H9 (cell line): ENCODE measurements at regions not wholly inside any gene's neighbourhood (a gene's known extent, or its start where the extent isn't known, plus 50 kb on each side); places are given as distances from the start of the nearest gene placed in this dataset.

Experiments used
- DNase-seq: peaks from one replicate; pipeline ENCODE4 v3.0.0-alpha.2; 2017
- H2AFZ ChIP-seq: one replicate; pipeline ENCODE4 v1.6.1; 2013; ENCODE audit warnings: mild to moderate bottlenecking, low read length, control low read depth, moderate library complexity
- H2AK5ac ChIP-seq: 2 replicates; pipeline ENCODE4 v1.6.1; 2013; ENCODE audit warnings: low read length, control low read depth, mixed read lengths; ENCODE audit not compliant: insufficient read length
- H2BK120ac ChIP-seq: one replicate; pipeline ENCODE4 v1.6.1; 2013; ENCODE audit warnings: low read depth, mild to moderate bottlenecking, low read length, control low read depth, inconsistent platforms; ENCODE audit not compliant: poor library complexity, severe bottlenecking
- H2BK12ac ChIP-seq: 2 replicates; pipeline ENCODE4 v1.6.1; 2013; ENCODE audit warnings: low read length, control low read depth, mixed read lengths, low read depth; ENCODE audit not compliant: insufficient read length
- H2BK15ac ChIP-seq: 2 replicates; pipeline ENCODE4 v1.6.1; 2013; ENCODE audit warnings: low read depth, low read length, control low read depth
- H2BK20ac ChIP-seq: one replicate; pipeline ENCODE4 v1.6.1; 2013; ENCODE audit warnings: low read depth, mild to moderate bottlenecking, low read length, control low read depth, inconsistent platforms; ENCODE audit not compliant: poor library complexity, severe bottlenecking
- H2BK5ac ChIP-seq: 2 replicates; pipeline ENCODE4 v1.6.1; 2013; ENCODE audit warnings: low read length, control low read depth, mixed read lengths; ENCODE audit not compliant: insufficient read length
- H3K14ac ChIP-seq: 2 replicates; pipeline ENCODE4 v1.6.1; 2013; ENCODE audit warnings: low read length, control low read depth; ENCODE audit not compliant: insufficient read depth
- H3K18ac ChIP-seq: 2 replicates; pipeline ENCODE4 v1.6.1; 2013; ENCODE audit warnings: low read depth, mild to moderate bottlenecking, mixed read lengths, low read length, control low read depth; ENCODE audit not compliant: insufficient read length
- H3K23ac ChIP-seq: 2 replicates; pipeline ENCODE4 v1.6.1; 2013; ENCODE audit warnings: low read length, control low read depth, mixed read lengths, low read depth; ENCODE audit not compliant: insufficient read length
- H3K23me2 ChIP-seq: 2 replicates; pipeline ENCODE4 v1.6.1; 2013; ENCODE audit warnings: low read depth, mild to moderate bottlenecking, mixed read lengths, low read length, control low read depth; ENCODE audit not compliant: insufficient read length, poor library complexity, severe bottlenecking
- H3K27ac ChIP-seq: 2 replicates; pipeline ENCODE4 v1.5.1; 2013; ENCODE audit warnings: low read length, control low read depth, mixed read lengths, low read depth; ENCODE audit not compliant: insufficient read length
- H3K27me3 ChIP-seq: 2 replicates; pipeline ENCODE4 v1.6.1; 2013; ENCODE audit warnings: low read length, control low read depth, inconsistent platforms; ENCODE audit not compliant: insufficient read depth
- H3K4ac ChIP-seq: 2 replicates; pipeline ENCODE4 v1.6.1; 2013; ENCODE audit warnings: low read depth, mild to moderate bottlenecking, control low read depth, inconsistent platforms, low read length, moderate library complexity
- H3K4me1 ChIP-seq: 2 replicates; pipeline ENCODE4 v1.6.1; 2013; ENCODE audit warnings: low read length, control low read depth, inconsistent platforms; ENCODE audit not compliant: insufficient read depth
- H3K4me2 ChIP-seq: 2 replicates; pipeline ENCODE4 v1.6.1; 2013; ENCODE audit warnings: low read length, control low read depth, mixed read lengths; ENCODE audit not compliant: insufficient read length, insufficient read depth
- H3K56ac ChIP-seq: 2 replicates; pipeline ENCODE4 v1.6.1; 2013; ENCODE audit warnings: low read depth, mild to moderate bottlenecking, mixed read lengths, low read length, control low read depth; ENCODE audit not compliant: insufficient read length
- H3K79me1 ChIP-seq: 2 replicates; pipeline ENCODE4 v1.6.1; 2013; ENCODE audit warnings: low read depth, mild to moderate bottlenecking, moderate library complexity, low read length, control low read depth, inconsistent platforms; ENCODE audit not compliant: insufficient read depth, poor library complexity, severe bottlenecking
- H3K79me2 ChIP-seq: 2 replicates; pipeline ENCODE4 v1.6.1; 2013; ENCODE audit warnings: low read length, control low read depth, inconsistent platforms; ENCODE audit not compliant: insufficient read depth
- H3K9ac ChIP-seq: 2 replicates; pipeline ENCODE4 v1.6.1; 2013; ENCODE audit warnings: low read length, control low read depth, mixed read lengths; ENCODE audit not compliant: insufficient read length; ENCODE audit errors: extremely low read depth
- H3K9me3 ChIP-seq: one replicate; pipeline ENCODE4 v1.6.1; 2013; ENCODE audit warnings: low read depth, low read length, inconsistent platforms; ENCODE audit not compliant: control insufficient read depth
- H3T11ph ChIP-seq: one replicate; pipeline ENCODE4 v1.6.1; 2013; ENCODE audit warnings: mild to moderate bottlenecking, low read length, control low read depth, inconsistent platforms
- H4K20me1 ChIP-seq: one replicate; pipeline ENCODE4 v1.6.1; 2013; ENCODE audit not compliant: control insufficient read depth, insufficient read length, insufficient read depth
- H4K5ac ChIP-seq: 2 replicates; pipeline ENCODE4 v1.6.1; 2013; ENCODE audit warnings: low read depth, mild to moderate bottlenecking, mixed read lengths, low read length, control low read depth; ENCODE audit not compliant: insufficient read length
- H4K8ac ChIP-seq: replicated peaks from 2 replicates; pipeline ENCODE4 v1.6.1; 2013; ENCODE audit warnings: low read length, control low read depth, mixed read lengths, low read depth; ENCODE audit not compliant: insufficient read length
- H4K91ac ChIP-seq: 2 replicates; pipeline ENCODE4 v1.6.1; 2013; ENCODE audit warnings: low read depth, mild to moderate bottlenecking, moderate library complexity, mixed read lengths, low read length, control low read depth; ENCODE audit not compliant: insufficient read length
- H3K27ac Mint-ChIP-seq, 3 experiments: 2 replicates in 2 of 3; 3 replicates in 1 of 3; pipeline ENCODE4 v1.8.0; 2020 to 2021; ENCODE audit warnings: mixed read lengths in 3 of 3, mild to moderate bottlenecking in 1 of 3, moderate library complexity in 1 of 3
- H3K27me3 Mint-ChIP-seq: 2 replicates; pipeline ENCODE4 v1.8.0; 2021; ENCODE audit warnings: low read depth, mild to moderate bottlenecking, moderate library complexity, mixed read lengths
- H3K36me3 Mint-ChIP-seq, 3 experiments: 2 replicates in 2 of 3; 3 replicates in 1 of 3; pipeline ENCODE4 v1.8.0; 2020 to 2021; ENCODE audit warnings: low read depth in 3 of 3, mixed read lengths in 3 of 3; ENCODE audit not compliant: insufficient read depth in 1 of 3
- H3K4me1 Mint-ChIP-seq, 2 experiments: 2 replicates each; pipeline ENCODE4 v1.8.0; 2020; ENCODE audit warnings: mixed read lengths in 2 of 2
- H3K4me3 Mint-ChIP-seq, 2 experiments: 2 replicates in 1 of 2; 3 replicates in 1 of 2; pipeline ENCODE4 v1.8.0; 2020 to 2021; ENCODE audit warnings: mild to moderate bottlenecking in 2 of 2, mixed read lengths in 2 of 2, moderate library complexity in 1 of 2
- H3K9me3 Mint-ChIP-seq, 2 experiments: 2 replicates in 1 of 2; 3 replicates in 1 of 2; pipeline ENCODE4 v1.8.0; 2020; ENCODE audit warnings: mild to moderate bottlenecking in 2 of 2, mixed read lengths in 2 of 2, moderate library complexity in 1 of 2
- CTCF ChIP-seq: fragments of 200-600 bp; sonication (generic); conservative IDR thresholded peaks from 3 replicates; pipeline ENCODE4 v1.8.0; 2021; ENCODE audit warnings: antibody characterized with exemption, mild to moderate bottlenecking
- WGBS: extraction: QIAGEN DNeasy Blood & Tissue Kit; methylation state at CpG from one replicate; pipeline ENCODE4 v1.1.7; 2013; ENCODE audit warnings: missing lambda C conversion rate, low lambda C conversion rate, mixed read lengths; ENCODE audit not compliant: insufficient read length; ENCODE audit errors: extremely low coverage; 5-methylcytosine and 5-hydroxymethylcytosine counted together

GRCh38 chr1:50352428-50352827 is 70.8 kb downstream of the DMRTA2 start:
- no peak overlapping the region for H3K4me3 Mint-ChIP-seq
- H3K14ac ChIP-seq = no peak overlapping the region
- no peak for DNase-seq
- no peak overlapping the region for H3K56ac ChIP-seq
- peaks cover 4 to 22% of the 10 kb centered on the region in 2 experiments; a peak in 4 of 5 replicates for H3K9me3 Mint-ChIP-seq
- no peak overlapping the region for H3K27ac ChIP-seq
- no peak overlapping the region for H2BK120ac ChIP-seq
- no peak overlapping the region for H2BK15ac ChIP-seq
- peaks cover 21% of the 10 kb centered on the region for H3K27me3 Mint-ChIP-seq
- H4K8ac ChIP-seq = no peak overlapping the region
- H3K27me3 ChIP-seq = no peaks in the 10 kb centered on the region
- H4K5ac ChIP-seq = no peak overlapping the region
- no peak overlapping the region for H3K4ac ChIP-seq
- no peak overlapping the region for H3K4me2 ChIP-seq
- H2BK12ac ChIP-seq = no peak overlapping the region
- H3K18ac ChIP-seq = no peak overlapping the region
- no peak overlapping the region for H3T11ph ChIP-seq
- no peak overlapping the region for H4K91ac ChIP-seq
- H3K4me1 Mint-ChIP-seq = peaks cover 15 to 16% of the 10 kb centered on the region in 2 experiments
- H2AFZ ChIP-seq = no peak overlapping the region
- H3K23ac ChIP-seq = no peak overlapping the region
- no peak for TF ChIP-seq CTCF
- H3K23me2 ChIP-seq = no peaks in the 10 kb centered on the region
- H3K79me1 ChIP-seq = no peaks in the 10 kb centered on the region
- H3K36me3 Mint-ChIP-seq = no peaks in the 10 kb centered on the region; a peak in 1 of 7 replicates
- H2BK5ac ChIP-seq = no peak overlapping the region
- H3K27ac Mint-ChIP-seq = no peak overlapping the region
- H3K4me1 ChIP-seq = no peaks in the 10 kb centered on the region
- WGBS = no CpG with 5 or more reads among the region's 2 CpGs
- no peak overlapping the region for H2AK5ac ChIP-seq
- no peak overlapping the region for H3K9ac ChIP-seq
- H2BK20ac ChIP-seq = no peak overlapping the region
- H4K20me1 ChIP-seq = no peaks in the 10 kb centered on the region
- H3K79me2 ChIP-seq = no peaks in the 10 kb centered on the region
- no peaks in the 10 kb centered on the region for H3K9me3 ChIP-seq
